ENCODE measurements at regions not wholly inside any gene's neighbourhood (a gene's known extent, or its start where the extent isn't known, plus 50 kb on each side); places are given as distances from the start of the nearest gene placed in this dataset.

DNA sequence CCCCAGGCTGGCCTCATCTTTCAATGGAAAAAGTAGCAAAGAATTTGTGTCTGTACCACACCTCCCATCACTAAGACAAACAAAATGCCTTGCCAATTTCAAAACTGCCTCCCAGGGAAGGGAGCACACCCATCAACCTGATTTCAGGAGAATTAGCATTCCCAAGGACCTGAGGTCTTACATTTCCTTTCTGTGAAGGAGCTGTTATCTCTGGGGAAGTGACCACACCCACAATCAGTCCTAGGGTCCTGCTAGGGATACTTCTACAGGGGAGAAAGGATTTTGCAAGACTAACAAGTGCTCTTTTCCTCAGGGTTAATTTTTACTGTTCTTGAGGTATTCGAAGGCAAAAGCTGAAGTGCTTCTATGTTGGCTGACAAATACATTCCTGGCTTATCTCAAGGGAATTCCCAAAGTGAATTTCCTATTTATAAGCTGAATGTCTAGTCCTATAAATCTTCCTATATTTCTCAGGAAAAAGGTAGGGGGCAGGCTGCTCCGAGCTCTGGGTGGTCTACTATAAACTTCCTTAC, 97.4 kb upstream of the ITGA1 start:
- Histone ChIP-seq H3K36me3 (ENCODE audit: control insufficient read depth, insufficient read depth, low read length) (no peaks in the 10 kb centered on the region), H3K4me3 (replicated peaks; ENCODE audit: low read depth, low read length) (no peak overlapping the region), H3K27me3 (replicated peaks; ENCODE audit: control insufficient read depth, insufficient read depth, low read length) (no peaks in the 10 kb centered on the region)
- TF ChIP-seq, protein P1, sequence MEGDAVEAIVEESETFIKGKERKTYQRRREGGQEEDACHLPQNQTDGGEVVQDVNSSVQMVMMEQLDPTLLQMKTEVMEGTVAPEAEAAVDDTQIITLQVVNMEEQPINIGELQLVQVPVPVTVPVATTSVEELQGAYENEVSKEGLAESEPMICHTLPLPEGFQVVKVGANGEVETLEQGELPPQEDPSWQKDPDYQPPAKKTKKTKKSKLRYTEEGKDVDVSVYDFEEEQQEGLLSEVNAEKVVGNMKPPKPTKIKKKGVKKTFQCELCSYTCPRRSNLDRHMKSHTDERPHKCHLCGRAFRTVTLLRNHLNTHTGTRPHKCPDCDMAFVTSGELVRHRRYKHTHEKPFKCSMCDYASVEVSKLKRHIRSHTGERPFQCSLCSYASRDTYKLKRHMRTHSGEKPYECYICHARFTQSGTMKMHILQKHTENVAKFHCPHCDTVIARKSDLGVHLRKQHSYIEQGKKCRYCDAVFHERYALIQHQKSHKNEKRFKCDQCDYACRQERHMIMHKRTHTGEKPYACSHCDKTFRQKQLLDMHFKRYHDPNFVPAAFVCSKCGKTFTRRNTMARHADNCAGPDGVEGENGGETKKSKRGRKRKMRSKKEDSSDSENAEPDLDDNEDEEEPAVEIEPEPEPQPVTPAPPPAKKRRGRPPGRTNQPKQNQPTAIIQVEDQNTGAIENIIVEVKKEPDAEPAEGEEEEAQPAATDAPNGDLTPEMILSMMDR (IDR thresholded peaks at IDR 0.05; ENCODE audit: insufficient read depth, low read length, poor library complexity, severe bottlenecking): no peak
- DNase-seq (ENCODE audit: extremely low read depth, insufficient read length): no peak

DNA sequence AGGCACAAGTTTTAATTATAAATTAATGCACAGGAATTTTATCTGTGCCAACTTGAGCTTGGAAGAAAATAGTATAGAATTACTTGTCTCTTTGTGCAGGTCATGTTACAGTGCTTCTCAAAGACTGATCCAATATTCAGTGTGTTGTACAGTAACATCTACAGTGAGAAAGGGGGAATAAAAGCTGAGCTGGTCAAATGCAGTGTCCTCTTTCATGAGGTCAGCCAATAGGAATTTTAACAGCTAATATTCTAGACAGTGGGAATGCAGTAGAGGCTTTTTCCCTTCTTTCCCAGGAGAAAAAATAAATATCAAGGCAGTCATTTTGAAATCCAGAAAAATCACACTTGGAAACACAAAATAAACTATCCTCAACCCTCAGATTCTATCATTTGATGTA, 95.7 kb upstream of the ITGA1 start:
- H3K4me3 ChIP-seq (replicated peaks; ENCODE audit: low read depth, low read length): no peak overlapping the region
- TF ChIP-seq, protein P1 (IDR thresholded peaks at IDR 0.05; ENCODE audit: insufficient read depth, low read length, poor library complexity, severe bottlenecking): no peak
- H3K36me3 ChIP-seq (ENCODE audit: control insufficient read depth, insufficient read depth, low read length): no peaks in the 10 kb centered on the region
- H3K27me3 ChIP-seq (replicated peaks; ENCODE audit: control insufficient read depth, insufficient read depth, low read length): no peaks in the 10 kb centered on the region
- no peak for DNase-seq (ENCODE audit: extremely low read depth, insufficient read length)

DNA sequence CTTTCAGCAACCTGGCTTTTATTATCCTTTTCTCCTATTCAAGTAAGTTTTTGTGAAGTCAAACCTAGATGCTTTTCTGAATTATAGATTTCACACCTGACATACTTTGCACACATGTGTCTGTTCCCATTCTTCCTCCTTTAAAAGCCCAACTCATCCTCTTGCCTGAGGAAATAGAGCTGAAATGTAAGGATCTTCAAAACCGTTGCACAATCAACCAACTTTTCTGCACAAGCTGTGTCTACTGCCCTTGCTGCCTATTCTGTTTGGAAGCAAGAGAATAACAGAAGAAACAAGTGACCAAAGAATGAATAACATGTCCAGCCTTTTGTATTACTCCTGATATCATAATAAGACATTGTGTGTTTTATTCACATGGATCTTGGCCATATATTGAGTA, 95.1 kb upstream of the ITGA1 start:
- no peaks in the 10 kb centered on the region for H3K27me3 ChIP-seq (replicated peaks; ENCODE audit: control insufficient read depth, insufficient read depth, low read length)
- TF ChIP-seq, protein P1 (IDR thresholded peaks at IDR 0.05; ENCODE audit: insufficient read depth, low read length, poor library complexity, severe bottlenecking): no peak
- no peaks in the 10 kb centered on the region for H3K36me3 ChIP-seq (ENCODE audit: control insufficient read depth, insufficient read depth, low read length)
- no peak for DNase-seq (ENCODE audit: extremely low read depth, insufficient read length)
- no peak overlapping the region for H3K4me3 ChIP-seq (replicated peaks; ENCODE audit: low read depth, low read length)

DNA sequence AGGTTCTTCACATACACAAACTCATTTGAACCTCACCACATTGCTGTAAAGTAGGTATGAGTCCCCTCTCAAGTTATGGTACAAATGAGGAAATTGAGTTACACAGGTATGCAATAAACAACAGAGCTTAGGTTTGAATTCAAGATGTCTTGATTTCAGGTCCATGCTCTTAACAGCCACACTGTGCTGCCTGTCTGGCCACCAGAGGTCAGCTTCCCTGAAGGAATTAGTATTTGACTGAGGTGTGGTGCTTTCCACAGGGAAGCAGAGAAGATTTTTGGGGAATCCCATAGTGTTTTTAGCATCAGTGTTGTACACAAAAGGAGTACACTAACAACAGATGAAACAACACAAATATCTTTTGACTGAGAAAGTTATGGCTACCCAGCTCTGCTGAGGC, 94.4 kb upstream of the ITGA1 start:
- Histone ChIP-seq H3K27me3 (replicated peaks; ENCODE audit: control insufficient read depth, insufficient read depth, low read length) (no peaks in the 10 kb centered on the region), H3K36me3 (ENCODE audit: control insufficient read depth, insufficient read depth, low read length) (no peaks in the 10 kb centered on the region), H3K4me3 (replicated peaks; ENCODE audit: low read depth, low read length) (no peak overlapping the region)
- DNase-seq (ENCODE audit: extremely low read depth, insufficient read length): no peak
- TF ChIP-seq, protein P1 (IDR thresholded peaks at IDR 0.05; ENCODE audit: insufficient read depth, low read length, poor library complexity, severe bottlenecking): peak; percentile 52

DNA sequence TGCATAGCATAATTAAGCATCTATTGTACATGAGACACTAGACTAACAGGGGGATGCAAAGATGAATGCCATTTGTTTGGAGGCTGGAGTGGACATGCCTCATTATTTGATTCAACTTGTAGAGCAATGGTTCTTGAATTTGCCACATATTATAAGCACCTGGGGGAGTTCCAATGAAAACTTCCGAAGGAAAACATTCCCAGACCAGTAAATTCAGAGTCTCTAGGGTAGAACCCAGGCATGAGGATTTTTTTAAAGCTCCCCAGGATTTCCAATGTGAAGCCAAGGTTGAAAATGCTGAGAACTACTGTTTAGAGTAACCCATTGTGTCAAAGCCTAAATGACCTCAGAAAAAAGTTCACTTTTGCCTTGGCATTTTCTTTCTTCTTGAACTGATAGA, 93.9 kb upstream of the ITGA1 start:
- TF ChIP-seq, protein P1 (IDR thresholded peaks at IDR 0.05; ENCODE audit: insufficient read depth, low read length, poor library complexity, severe bottlenecking): no peak
- DNase-seq (ENCODE audit: extremely low read depth, insufficient read length): no peak
- H3K4me3 ChIP-seq (replicated peaks; ENCODE audit: low read depth, low read length): no peak overlapping the region
- H3K27me3 ChIP-seq (replicated peaks; ENCODE audit: control insufficient read depth, insufficient read depth, low read length): no peaks in the 10 kb centered on the region
- H3K36me3 ChIP-seq (ENCODE audit: control insufficient read depth, insufficient read depth, low read length): no peaks in the 10 kb centered on the region

DNA sequence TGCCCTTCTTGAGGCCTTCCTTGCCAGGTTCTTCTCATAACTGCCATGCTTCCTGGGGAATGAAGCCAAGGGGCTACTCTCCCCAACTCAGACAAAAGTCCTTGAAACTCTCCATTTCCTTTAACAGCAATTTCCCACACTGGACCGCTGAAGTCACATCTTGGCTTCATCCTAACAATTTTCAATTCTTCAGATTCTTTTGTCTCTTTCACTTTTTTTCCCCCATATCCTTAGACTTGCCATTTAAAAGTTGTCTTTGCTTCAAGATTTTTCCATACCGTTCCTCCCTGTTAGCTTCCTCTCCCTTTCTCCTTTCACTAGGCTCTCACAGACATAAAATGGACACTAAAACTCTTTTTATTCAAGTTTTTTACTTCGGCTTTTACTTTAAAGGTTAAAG, 93.1 kb upstream of the ITGA1 start:
- no peaks in the 10 kb centered on the region for H3K27me3 ChIP-seq (replicated peaks; ENCODE audit: control insufficient read depth, insufficient read depth, low read length)
- DNase-seq (ENCODE audit: extremely low read depth, insufficient read length): no peak
- H3K4me3 ChIP-seq (replicated peaks; ENCODE audit: low read depth, low read length): no peak overlapping the region
- TF ChIP-seq, protein P1 (IDR thresholded peaks at IDR 0.05; ENCODE audit: insufficient read depth, low read length, poor library complexity, severe bottlenecking): no peak
- no peaks in the 10 kb centered on the region for H3K36me3 ChIP-seq (ENCODE audit: control insufficient read depth, insufficient read depth, low read length)
